ENCODE measurements at regions not wholly inside any gene's neighbourhood (a gene's known extent, or its start where the extent isn't known, plus 50 kb on each side); places are given as distances from the start of the nearest gene placed in this dataset.

DNA sequence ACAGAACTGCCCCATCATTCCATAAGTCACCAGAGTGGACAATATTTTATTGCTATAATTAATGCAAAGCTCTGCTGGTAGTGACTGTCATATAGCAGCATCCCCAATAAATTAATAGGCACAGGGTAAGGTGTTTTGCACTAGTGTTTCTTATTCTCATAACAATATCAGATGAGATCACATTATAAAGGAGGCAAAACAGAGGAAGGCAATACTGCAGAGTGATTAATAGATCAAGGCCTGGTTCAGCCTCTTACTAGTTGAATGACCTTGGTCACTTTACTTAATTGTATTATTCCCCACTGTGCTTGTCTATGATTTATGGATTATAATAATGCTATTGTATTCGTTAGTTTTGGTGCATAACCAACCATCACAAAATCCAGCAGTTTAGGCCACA is 784.8 kb downstream of the VRK1 start:
- Histone ChIP-seq H3K4me1 (ENCODE audit: control insufficient read depth, insufficient read depth, low read length) (no peaks in the 10 kb centered on the region), H3K4me3 (ENCODE audit: low read length) (no peak overlapping the region), H3K27me3 (ENCODE audit: control insufficient read depth, insufficient read depth, low read length) (no peaks in the 10 kb centered on the region), H3K36me3 (ENCODE audit: control insufficient read depth, insufficient read depth, low read length) (no peaks in the 10 kb centered on the region), H3K9ac (ENCODE audit: low read length) (no peak overlapping the region), H3K9me3 (ENCODE audit: control insufficient read depth, low read length) (no peaks in the 10 kb centered on the region)

DNA sequence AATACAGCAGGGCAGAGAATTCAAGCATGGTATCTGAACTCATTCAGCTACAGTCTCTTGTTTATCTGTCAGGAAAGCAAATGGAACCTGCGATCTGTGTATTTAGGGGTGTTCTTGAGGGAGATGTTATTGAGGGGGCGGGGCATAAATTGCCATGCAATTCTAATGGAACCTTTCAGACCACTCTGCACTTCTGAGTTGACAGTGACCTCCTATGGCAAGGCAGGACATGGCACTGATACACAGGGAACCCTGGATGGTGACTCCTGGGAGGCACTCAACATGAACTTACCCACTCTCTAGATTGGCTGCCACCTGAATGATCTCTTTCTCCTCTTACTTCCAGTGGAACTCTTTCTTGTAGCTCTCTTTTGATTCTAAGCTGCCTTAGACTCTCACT is 787.3 kb downstream of the VRK1 start:
- Histone ChIP-seq H3K4me1 (ENCODE audit: control insufficient read depth, insufficient read depth, low read length) (no peaks in the 10 kb centered on the region), H3K27me3 (ENCODE audit: control insufficient read depth, insufficient read depth, low read length) (no peaks in the 10 kb centered on the region)

DNA sequence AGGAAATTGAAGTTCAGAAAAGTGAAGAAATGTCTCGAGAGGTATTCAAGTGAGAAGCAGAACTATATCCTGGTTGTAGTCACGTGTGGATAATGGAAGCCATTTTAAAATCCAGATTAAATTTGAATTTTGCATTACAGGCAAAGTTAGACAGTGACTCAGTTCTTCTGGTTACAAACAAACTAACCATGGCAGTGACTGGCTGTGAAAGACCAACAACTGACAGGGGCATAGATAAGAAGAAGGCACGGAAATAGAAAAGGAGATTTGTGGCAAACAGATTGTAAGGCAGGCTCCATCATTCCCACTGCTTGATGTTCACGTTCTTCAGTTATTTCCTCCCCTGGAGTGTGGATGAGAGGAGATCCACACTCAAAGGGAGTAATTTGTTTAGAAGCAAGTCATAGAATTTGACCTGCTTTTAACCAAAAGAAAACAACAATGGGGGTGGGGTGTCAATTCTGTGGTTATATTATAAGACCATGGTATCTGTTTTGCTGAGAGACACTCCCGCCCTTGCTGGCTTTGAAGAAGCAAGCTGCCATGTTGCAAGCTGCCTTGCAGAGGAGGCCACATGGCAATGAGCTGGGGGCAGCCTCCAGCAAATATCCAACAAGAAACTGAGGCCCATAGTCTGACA is 795.3 kb downstream of the VRK1 start:
- Histone ChIP-seq H3K27me3 (ENCODE audit: control insufficient read depth, insufficient read depth, low read length) (no peaks in the 10 kb centered on the region), H3K4me3 (ENCODE audit: low read length) (no peak overlapping the region), H3K9ac (ENCODE audit: low read length) (no peak overlapping the region), H3K4me1 (ENCODE audit: control insufficient read depth, insufficient read depth, low read length) (no peaks in the 10 kb centered on the region), H3K36me3 (ENCODE audit: control insufficient read depth, insufficient read depth, low read length) (no peaks in the 10 kb centered on the region), H3K9me3 (ENCODE audit: control insufficient read depth, low read length) (no peaks in the 10 kb centered on the region)

More for the DNA sequence above, 787.3 kb downstream of the VRK1 start:
- no peak overlapping the region for H3K4me3 ChIP-seq (ENCODE audit: low read length)
- no peaks in the 10 kb centered on the region for H3K9me3 ChIP-seq (ENCODE audit: control insufficient read depth, low read length)
- H3K36me3 ChIP-seq (ENCODE audit: control insufficient read depth, insufficient read depth, low read length): no peaks in the 10 kb centered on the region
- H3K9ac ChIP-seq (ENCODE audit: low read length): no peak overlapping the region

DNA sequence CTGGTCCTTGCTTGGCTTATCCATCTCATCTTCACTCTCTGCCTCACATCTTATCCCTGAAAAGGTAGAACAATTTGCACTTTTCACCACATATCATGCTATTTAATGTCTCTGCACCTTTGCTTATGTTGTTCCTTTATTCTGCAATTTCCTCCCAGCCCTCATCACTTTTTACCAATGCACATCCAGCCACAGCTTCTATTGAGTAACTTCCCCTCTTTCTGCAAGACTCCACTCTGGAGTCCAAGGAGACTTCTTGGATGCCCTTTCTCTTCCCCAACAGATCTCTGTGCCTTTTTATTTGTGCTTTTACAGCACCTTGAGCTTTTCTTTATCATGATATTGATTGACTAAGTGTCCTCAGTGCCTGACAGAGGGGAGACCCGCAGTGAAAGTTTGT is 797.1 kb downstream of the VRK1 start:
- H3K9me3 ChIP-seq (ENCODE audit: control insufficient read depth, low read length): no peaks in the 10 kb centered on the region
- H3K4me3 ChIP-seq (ENCODE audit: low read length): no peak overlapping the region
- no peaks in the 10 kb centered on the region for H3K4me1 ChIP-seq (ENCODE audit: control insufficient read depth, insufficient read depth, low read length)
- H3K36me3 ChIP-seq (ENCODE audit: control insufficient read depth, insufficient read depth, low read length): no peaks in the 10 kb centered on the region
- no peaks in the 10 kb centered on the region for H3K27me3 ChIP-seq (ENCODE audit: control insufficient read depth, insufficient read depth, low read length)
- no peak overlapping the region for H3K9ac ChIP-seq (ENCODE audit: low read length)

DNA sequence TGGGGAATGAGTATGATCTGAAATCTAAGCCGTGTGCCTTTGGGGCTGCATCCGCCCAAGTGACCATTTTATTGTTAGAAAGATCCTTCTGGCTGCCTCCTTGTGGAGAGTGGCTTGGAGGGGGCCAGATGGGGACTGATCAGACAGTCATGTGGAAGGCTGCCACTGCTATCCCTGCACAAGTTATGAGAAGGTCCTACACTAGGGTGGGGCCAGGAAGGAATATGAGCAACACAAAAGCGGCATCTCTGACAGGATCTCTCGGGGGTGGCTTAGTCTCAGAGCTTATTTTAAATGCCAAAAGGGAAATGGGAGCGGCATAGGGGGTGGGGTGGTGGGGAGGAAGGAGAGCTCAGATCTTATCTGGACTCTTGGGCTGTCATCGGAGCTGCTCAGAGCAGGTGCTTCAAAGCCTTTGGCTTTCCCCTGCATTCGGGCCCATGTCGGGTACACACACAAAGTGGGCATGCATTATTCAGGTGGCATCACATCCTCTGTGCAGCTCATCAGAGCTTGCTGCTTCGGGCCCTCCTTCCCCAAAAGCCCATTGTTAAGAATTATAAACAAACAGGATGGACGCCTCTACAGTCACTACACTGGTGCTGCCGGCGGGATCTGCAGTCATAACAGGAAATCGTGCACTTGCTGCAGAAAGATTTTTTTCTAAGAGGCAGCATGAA is 805.4 kb downstream of the VRK1 start:
- no peaks in the 10 kb centered on the region for H3K9me3 ChIP-seq (ENCODE audit: control insufficient read depth, low read length)
- H3K4me3 ChIP-seq (ENCODE audit: low read length): no peak overlapping the region
- H3K4me1 ChIP-seq (ENCODE audit: control insufficient read depth, insufficient read depth, low read length): no peaks in the 10 kb centered on the region
- no peaks in the 10 kb centered on the region for H3K36me3 ChIP-seq (ENCODE audit: control insufficient read depth, insufficient read depth, low read length)
- no peak overlapping the region for H3K9ac ChIP-seq (ENCODE audit: low read length)
- no peaks in the 10 kb centered on the region for H3K27me3 ChIP-seq (ENCODE audit: control insufficient read depth, insufficient read depth, low read length)

DNA sequence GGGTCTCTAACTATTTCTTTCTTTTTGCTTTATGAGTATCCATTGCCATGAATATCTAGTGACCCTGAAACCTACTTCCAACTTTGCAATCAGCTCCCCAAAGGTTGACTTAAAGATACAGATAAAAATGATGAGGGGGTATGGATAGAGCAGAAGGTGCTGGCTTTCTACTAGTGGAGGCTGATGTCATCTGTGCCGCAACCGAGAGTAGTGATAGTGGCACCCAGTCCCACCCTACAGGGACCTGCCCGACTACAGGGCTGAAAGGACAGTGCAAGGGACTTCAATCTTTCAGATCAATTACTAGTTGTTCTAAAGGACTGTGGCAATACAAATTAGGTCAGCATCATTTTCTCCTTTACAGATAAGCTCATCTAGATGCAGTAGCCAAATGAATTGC is 806.0 kb downstream of the VRK1 start:
- H3K4me1 ChIP-seq (ENCODE audit: control insufficient read depth, insufficient read depth, low read length): no peaks in the 10 kb centered on the region
- no peaks in the 10 kb centered on the region for H3K9me3 ChIP-seq (ENCODE audit: control insufficient read depth, low read length)
- no peak overlapping the region for H3K4me3 ChIP-seq (ENCODE audit: low read length)
- no peaks in the 10 kb centered on the region for H3K27me3 ChIP-seq (ENCODE audit: control insufficient read depth, insufficient read depth, low read length)
- H3K9ac ChIP-seq (ENCODE audit: low read length): no peak overlapping the region
- H3K36me3 ChIP-seq (ENCODE audit: control insufficient read depth, insufficient read depth, low read length): no peaks in the 10 kb centered on the region

DNA sequence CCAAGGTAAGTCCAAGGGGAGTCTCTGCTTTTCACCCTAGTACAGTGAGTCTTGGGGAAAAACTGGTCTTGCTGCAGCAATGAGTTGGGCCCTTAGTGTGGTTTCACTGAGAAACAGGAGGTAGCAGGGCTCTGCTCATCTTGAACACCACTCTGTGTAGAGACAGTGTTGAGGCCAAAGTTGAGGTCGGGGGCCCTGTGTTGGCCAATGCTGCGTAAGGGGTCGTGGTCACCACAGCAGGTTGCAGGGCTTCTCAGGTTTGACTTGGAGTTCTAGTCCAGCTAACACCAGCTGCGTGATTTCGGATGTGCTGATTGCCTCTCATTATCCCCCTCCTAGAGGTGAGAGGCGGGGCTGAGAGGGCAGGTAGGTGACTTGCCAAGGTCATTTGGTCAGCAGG is 807.5 kb downstream of the VRK1 start:
- H3K9me3 ChIP-seq (ENCODE audit: control insufficient read depth, low read length): no peaks in the 10 kb centered on the region
- H3K9ac ChIP-seq (ENCODE audit: low read length): no peak overlapping the region
- no peaks in the 10 kb centered on the region for H3K4me1 ChIP-seq (ENCODE audit: control insufficient read depth, insufficient read depth, low read length)
- no peaks in the 10 kb centered on the region for H3K36me3 ChIP-seq (ENCODE audit: control insufficient read depth, insufficient read depth, low read length)
- H3K4me3 ChIP-seq (ENCODE audit: low read length): no peak overlapping the region
- H3K27me3 ChIP-seq (ENCODE audit: control insufficient read depth, insufficient read depth, low read length): no peaks in the 10 kb centered on the region

DNA sequence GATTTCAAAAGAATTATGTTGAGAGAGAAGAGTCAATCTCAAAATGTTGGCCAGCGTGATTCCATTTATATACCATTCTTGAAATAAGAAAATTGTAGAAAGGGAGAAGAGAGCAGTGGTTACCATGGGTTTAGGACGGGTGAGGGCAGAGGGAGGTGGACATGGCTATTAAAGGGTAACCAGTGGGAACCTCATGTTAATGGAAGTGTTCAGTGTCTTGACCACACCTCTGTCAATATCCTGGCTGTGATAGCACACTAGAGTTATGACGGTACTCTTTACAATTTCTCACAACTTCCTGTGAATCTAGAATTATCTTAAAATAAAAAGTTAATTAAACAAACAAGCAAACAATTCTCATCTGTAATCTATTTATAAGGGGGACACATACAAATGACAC is 821.2 kb downstream of the VRK1 start:
- no peaks in the 10 kb centered on the region for H3K9me3 ChIP-seq (ENCODE audit: control insufficient read depth, low read length)
- no peaks in the 10 kb centered on the region for H3K36me3 ChIP-seq (ENCODE audit: control insufficient read depth, insufficient read depth, low read length)
- no peaks in the 10 kb centered on the region for H3K4me1 ChIP-seq (ENCODE audit: control insufficient read depth, insufficient read depth, low read length)
- no peak overlapping the region for H3K4me3 ChIP-seq (ENCODE audit: low read length)
- no peaks in the 10 kb centered on the region for H3K27me3 ChIP-seq (ENCODE audit: control insufficient read depth, insufficient read depth, low read length)
- no peak overlapping the region for H3K9ac ChIP-seq (ENCODE audit: low read length)

DNA sequence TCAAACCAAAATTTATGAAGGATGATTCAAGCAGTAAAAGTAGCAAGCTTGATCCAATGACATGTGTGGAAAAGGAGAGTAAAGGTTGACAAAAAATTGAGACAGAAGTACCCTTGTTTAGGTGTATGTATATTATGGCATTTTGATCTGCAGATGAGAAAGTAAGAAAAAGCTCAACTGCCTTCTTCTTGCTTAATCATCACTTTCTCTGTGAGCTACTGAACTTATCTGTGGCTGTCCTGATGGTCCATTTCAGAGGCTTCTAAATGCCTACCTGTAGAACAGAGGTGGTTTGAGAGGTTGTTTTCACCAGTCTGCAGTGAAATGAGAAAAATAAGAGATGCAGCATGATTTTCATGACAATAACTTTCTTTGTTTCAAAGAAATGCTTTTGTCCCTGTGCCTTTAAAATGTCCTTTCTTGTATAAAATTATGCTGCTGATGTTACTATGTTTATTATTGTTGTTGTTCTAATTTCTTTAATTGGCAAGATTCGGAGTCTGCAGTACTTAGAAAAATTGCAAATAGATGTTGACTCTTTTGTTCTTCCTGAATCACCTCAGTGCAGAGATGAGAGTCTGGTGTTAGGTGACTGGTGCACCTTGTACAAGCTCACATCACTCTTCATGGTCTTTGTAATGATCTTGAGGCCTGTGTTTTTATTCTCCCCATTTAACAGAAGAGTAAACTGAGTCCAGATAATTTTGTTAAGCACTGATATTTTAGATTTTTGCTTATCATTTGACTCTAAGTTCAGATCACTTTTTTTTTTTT is 821.9 kb downstream of the VRK1 start:
- no peaks in the 10 kb centered on the region for H3K36me3 ChIP-seq (ENCODE audit: control insufficient read depth, insufficient read depth, low read length)
- no peak overlapping the region for H3K9ac ChIP-seq (ENCODE audit: low read length)
- H3K4me3 ChIP-seq (ENCODE audit: low read length): no peak overlapping the region
- H3K9me3 ChIP-seq (ENCODE audit: control insufficient read depth, low read length): no peaks in the 10 kb centered on the region
- no peaks in the 10 kb centered on the region for H3K27me3 ChIP-seq (ENCODE audit: control insufficient read depth, insufficient read depth, low read length)
- no peaks in the 10 kb centered on the region for H3K4me1 ChIP-seq (ENCODE audit: control insufficient read depth, insufficient read depth, low read length)

DNA sequence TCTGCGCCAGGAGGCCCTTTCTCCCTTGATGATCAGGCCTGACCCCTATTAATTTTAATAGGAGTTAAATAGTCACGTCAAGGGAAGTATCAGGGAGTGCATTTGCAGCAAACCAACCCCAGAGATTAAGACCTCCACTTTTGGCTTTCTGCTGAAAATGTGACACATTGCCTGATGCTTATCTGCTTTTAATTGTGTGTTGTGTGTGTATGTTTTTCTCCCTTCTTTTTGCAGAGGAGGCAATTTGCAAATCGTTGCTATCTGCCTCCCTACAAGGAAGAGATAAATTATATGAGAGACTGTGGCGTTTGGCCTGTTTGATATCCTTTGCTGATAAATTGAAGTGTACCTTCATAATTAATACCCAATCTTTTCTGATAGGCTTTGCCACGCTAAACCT is 822.9 kb downstream of the VRK1 start:
- H3K4me1 ChIP-seq (ENCODE audit: control insufficient read depth, insufficient read depth, low read length): no peaks in the 10 kb centered on the region
- H3K9ac ChIP-seq (ENCODE audit: low read length): no peak overlapping the region
- no peaks in the 10 kb centered on the region for H3K27me3 ChIP-seq (ENCODE audit: control insufficient read depth, insufficient read depth, low read length)
- no peaks in the 10 kb centered on the region for H3K9me3 ChIP-seq (ENCODE audit: control insufficient read depth, low read length)
- no peaks in the 10 kb centered on the region for H3K36me3 ChIP-seq (ENCODE audit: control insufficient read depth, insufficient read depth, low read length)
- no peak overlapping the region for H3K4me3 ChIP-seq (ENCODE audit: low read length)

DNA sequence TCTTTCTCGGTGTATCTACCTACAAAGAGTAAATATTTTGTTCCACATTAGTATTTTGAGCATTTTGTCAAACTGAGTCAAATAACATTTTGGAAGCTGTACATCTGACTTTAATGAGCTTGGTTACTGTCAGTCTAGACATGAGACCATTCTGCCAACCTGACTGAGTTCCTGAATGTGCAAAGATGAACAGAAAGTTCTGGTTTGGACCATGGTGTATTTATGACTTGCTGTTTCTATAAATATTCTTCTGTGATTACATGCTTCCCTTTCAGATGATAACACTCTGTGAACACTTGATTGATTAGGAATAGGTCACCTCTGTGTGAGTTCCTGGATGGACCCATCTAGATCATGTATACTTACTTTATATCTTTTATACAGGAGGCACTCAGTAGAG is 827.8 kb downstream of the VRK1 start:
- no peaks in the 10 kb centered on the region for H3K36me3 ChIP-seq (ENCODE audit: control insufficient read depth, insufficient read depth, low read length)
- no peak overlapping the region for H3K4me3 ChIP-seq (ENCODE audit: low read length)
- H3K27me3 ChIP-seq (ENCODE audit: control insufficient read depth, insufficient read depth, low read length): no peaks in the 10 kb centered on the region
- H3K9me3 ChIP-seq (ENCODE audit: control insufficient read depth, low read length): no peaks in the 10 kb centered on the region
- H3K4me1 ChIP-seq (ENCODE audit: control insufficient read depth, insufficient read depth, low read length): no peaks in the 10 kb centered on the region
- H3K9ac ChIP-seq (ENCODE audit: low read length): no peak overlapping the region

DNA sequence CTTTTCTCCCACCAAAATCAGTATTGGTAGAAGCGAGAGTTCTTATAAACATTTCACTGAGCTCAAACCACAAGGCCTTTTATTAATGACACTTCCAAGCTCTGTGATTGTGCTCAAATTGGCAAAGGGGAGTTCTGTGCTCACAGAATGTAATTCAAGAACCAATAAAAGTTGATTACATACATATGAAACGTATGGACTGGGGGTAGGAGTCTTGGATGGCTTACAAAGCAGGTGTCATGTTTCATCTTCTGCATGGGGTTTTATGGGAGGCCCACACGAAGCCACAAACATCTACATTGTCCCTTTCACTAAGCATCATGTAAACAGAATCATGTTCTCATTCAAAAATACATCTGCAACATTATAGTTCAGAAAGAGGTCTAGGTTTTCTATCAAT is 828.3 kb downstream of the VRK1 start:
- Histone ChIP-seq H3K9me3 (ENCODE audit: control insufficient read depth, low read length) (no peaks in the 10 kb centered on the region), H3K9ac (ENCODE audit: low read length) (no peak overlapping the region), H3K4me1 (ENCODE audit: control insufficient read depth, insufficient read depth, low read length) (no peaks in the 10 kb centered on the region), H3K4me3 (ENCODE audit: low read length) (no peak overlapping the region), H3K27me3 (ENCODE audit: control insufficient read depth, insufficient read depth, low read length) (no peaks in the 10 kb centered on the region), H3K36me3 (ENCODE audit: control insufficient read depth, insufficient read depth, low read length) (no peaks in the 10 kb centered on the region)

Measured in mucosa of stomach (tissue), 1 donor.